SH-SY5Y (cell line): ENCODE measurements at regions not wholly inside any gene's neighbourhood (a gene's known extent, or its start where the extent isn't known, plus 50 kb on each side); places are given as distances from the start of the nearest gene placed in this dataset.

Experiments
- GATA2 ChIP-seq: IDR thresholded peaks from 2 replicates; pipeline ENCODE4 v1.6.1; 2011; ENCODE audit warnings: mild to moderate bottlenecking, low read depth, low read length
- GATA3 ChIP-seq: IDR thresholded peaks from 2 replicates; pipeline ENCODE4 v1.6.1; 2011; ENCODE audit warnings: low read depth, mild to moderate bottlenecking, low read length, moderate library complexity

DNA sequence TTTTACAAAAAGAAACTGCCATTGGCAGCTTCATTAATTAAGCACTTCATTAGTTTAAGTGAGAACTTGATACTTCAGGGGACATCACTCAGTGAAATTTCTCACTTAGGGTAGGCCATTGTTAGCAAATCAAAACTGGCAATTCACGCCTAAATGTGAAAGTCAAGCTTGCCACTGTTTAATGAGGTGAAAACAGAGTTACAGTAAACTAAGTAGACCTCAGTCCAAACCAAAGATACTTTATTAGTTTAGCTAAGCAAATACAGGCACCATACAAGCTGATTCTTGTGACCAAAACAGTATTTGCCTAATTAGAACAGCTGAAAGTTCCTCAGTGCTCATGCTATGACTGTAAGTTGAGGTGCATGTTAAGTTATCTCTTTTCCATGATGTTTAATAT, 176.5 kb upstream of the CPNE8 start:
- no peak for TF ChIP-seq GATA2
- no peak for TF ChIP-seq GATA3
